Liver (tissue), 8 donors: ENCODE measurements at regions not wholly inside any gene's neighbourhood (a gene's known extent, or its start where the extent isn't known, plus 50 kb on each side); places are given as distances from the start of the nearest gene placed in this dataset.

Experiments
- DNase-seq: peaks from one replicate; pipeline ENCODE4 v3.0.0-alpha.2; 2017; ENCODE audit warnings: low spot score
- H3K27ac ChIP-seq, 2 donors: one replicate each; pipeline ENCODE4 v1.7.0; 2013; ENCODE audit warnings: inconsistent platforms in 2 of 2, low read length in 2 of 2, control low read depth in 1 of 2, low read depth in 1 of 2, mild to moderate bottlenecking in 1 of 2
- H3K27me3 ChIP-seq, 4 donors: one replicate each; pipeline versions ENCODE4 v1.6.1 to v1.7.0; 2013; ENCODE audit warnings: low read length in 3 of 4, inconsistent platforms in 1 of 4, mild to moderate bottlenecking in 1 of 4, moderate library complexity in 1 of 4; ENCODE audit not compliant: control insufficient read depth in 4 of 4, insufficient read depth in 4 of 4
- H3K36me3 ChIP-seq, 4 donors: one replicate each; pipeline versions ENCODE4 v1.6.1 to v1.7.0; 2013; ENCODE audit warnings: low read length in 3 of 4, mild to moderate bottlenecking in 3 of 4, low read depth in 1 of 4, moderate library complexity in 1 of 4; ENCODE audit not compliant: control insufficient read depth in 4 of 4, insufficient read depth in 3 of 4
- H3K4me1 ChIP-seq, 4 donors: one replicate each; pipeline versions ENCODE4 v1.6.1 to v1.7.0; 2013; ENCODE audit warnings: low read length in 3 of 4, mild to moderate bottlenecking in 3 of 4, moderate library complexity in 1 of 4; ENCODE audit not compliant: control insufficient read depth in 4 of 4, insufficient read depth in 4 of 4
- H3K4me3 ChIP-seq, 3 donors: one replicate each; pipeline versions ENCODE4 v1.6.1 to v1.7.0; 2013; ENCODE audit warnings: low read length in 3 of 3, control low read depth in 1 of 3, low read depth in 1 of 3, mild to moderate bottlenecking in 1 of 3
- H3K9ac ChIP-seq, 2 donors: one replicate each; pipeline ENCODE4 v1.7.0; 2013; ENCODE audit warnings: low read length in 2 of 2, mild to moderate bottlenecking in 2 of 2, moderate library complexity in 2 of 2, control low read depth in 1 of 2, low read depth in 1 of 2
- H3K9me3 ChIP-seq, 4 donors: one replicate each; pipeline versions ENCODE4 v1.6.1 to v1.7.0; 2013; ENCODE audit warnings: low read length in 3 of 4; ENCODE audit not compliant: control insufficient read depth in 4 of 4
- EGR1 ChIP-seq, 2 donors: IDR thresholded peaks; 2 replicates each; pipeline ENCODE4 v1.6.1; 2016 to 2018; ENCODE audit warnings: antibody characterized with exemption in 2 of 2, low read depth in 2 of 2
- FOXA1 ChIP-seq: IDR thresholded peaks from 2 replicates; pipeline ENCODE4 v1.6.1; 2016; ENCODE audit warnings: antibody characterized with exemption
- FOXA2 ChIP-seq: IDR thresholded peaks from 2 replicates; pipeline ENCODE4 v1.6.1; 2016; ENCODE audit warnings: antibody characterized with exemption
- GABPA ChIP-seq, 2 donors: IDR thresholded peaks in 1 of 2; conservative IDR thresholded peaks in 1 of 2; 2 replicates each; pipeline ENCODE4 v1.6.1; 2016; ENCODE audit warnings: antibody characterized with exemption in 2 of 2, mild to moderate bottlenecking in 1 of 2, moderate library complexity in 1 of 2
- HNF4A ChIP-seq, 2 donors: conservative IDR thresholded peaks; 2 replicates each; pipeline ENCODE4 v1.6.1; 2016; ENCODE audit warnings: antibody characterized with exemption in 2 of 2, mild to moderate bottlenecking in 2 of 2
- HNF4G ChIP-seq: IDR thresholded peaks from 2 replicates; pipeline ENCODE4 v1.6.1; 2016; ENCODE audit warnings: antibody characterized with exemption
- JUND ChIP-seq, 2 donors: IDR thresholded peaks; 2 replicates each; pipeline ENCODE4 v1.6.1; 2016; ENCODE audit warnings: antibody characterized with exemption in 2 of 2
- NR2F2 ChIP-seq: IDR thresholded peaks from 2 replicates; pipeline ENCODE4 v1.6.1; 2016; ENCODE audit warnings: antibody characterized with exemption
- RAD21 ChIP-seq, 2 donors: IDR thresholded peaks; 2 replicates each; pipeline ENCODE4 v1.6.1; 2016; ENCODE audit warnings: antibody characterized with exemption in 2 of 2, mild to moderate bottlenecking in 2 of 2
- RXRA ChIP-seq, 2 donors: IDR thresholded peaks; 2 replicates each; pipeline ENCODE4 v1.6.1; 2017 to 2018; ENCODE audit warnings: antibody characterized with exemption in 2 of 2, mild to moderate bottlenecking in 1 of 2
- SP1 ChIP-seq: IDR thresholded peaks from 2 replicates; pipeline ENCODE4 v1.6.1; 2018; ENCODE audit warnings: antibody characterized with exemption, mild to moderate bottlenecking
- TAF1 ChIP-seq: conservative IDR thresholded peaks from 2 replicates; pipeline ENCODE4 v1.6.1; 2016; ENCODE audit warnings: antibody characterized with exemption, mild to moderate bottlenecking
- YY1 ChIP-seq: IDR thresholded peaks from 2 replicates; pipeline ENCODE4 v1.6.1; 2016; ENCODE audit warnings: antibody characterized with exemption, mild to moderate bottlenecking
- WGBS: extraction: QIAGEN DNeasy Blood & Tissue Kit; methylation state at CpG from one replicate; pipeline ENCODE4 v1.1.7; 2013; 5-methylcytosine and 5-hydroxymethylcytosine counted together
- TF ChIP-seq, protein P1 (sequence below): IDR thresholded peaks from 2 replicates; pipeline ENCODE4 v1.6.1; 2016; ENCODE audit warnings: antibody characterized with exemption
- TF ChIP-seq, protein P2 (sequence below): IDR thresholded peaks from 2 replicates; pipeline ENCODE4 v1.6.1; 2016; ENCODE audit warnings: antibody characterized with exemption, mild to moderate bottlenecking
- TF ChIP-seq, protein P3 (sequence below): fragments of 150-350 bp; IDR thresholded peaks from 2 replicates; pipeline ENCODE4 v1.5.1; 2017; ENCODE audit warnings: improper control_type of control experiment, low read depth, low read length; ENCODE audit not compliant: missing input control
- donor health status: healthy.
- donor health status: healthy.
- donor health status: healthy.
- donor health status: healthy.
- donor health status: healthy.

DNA sequence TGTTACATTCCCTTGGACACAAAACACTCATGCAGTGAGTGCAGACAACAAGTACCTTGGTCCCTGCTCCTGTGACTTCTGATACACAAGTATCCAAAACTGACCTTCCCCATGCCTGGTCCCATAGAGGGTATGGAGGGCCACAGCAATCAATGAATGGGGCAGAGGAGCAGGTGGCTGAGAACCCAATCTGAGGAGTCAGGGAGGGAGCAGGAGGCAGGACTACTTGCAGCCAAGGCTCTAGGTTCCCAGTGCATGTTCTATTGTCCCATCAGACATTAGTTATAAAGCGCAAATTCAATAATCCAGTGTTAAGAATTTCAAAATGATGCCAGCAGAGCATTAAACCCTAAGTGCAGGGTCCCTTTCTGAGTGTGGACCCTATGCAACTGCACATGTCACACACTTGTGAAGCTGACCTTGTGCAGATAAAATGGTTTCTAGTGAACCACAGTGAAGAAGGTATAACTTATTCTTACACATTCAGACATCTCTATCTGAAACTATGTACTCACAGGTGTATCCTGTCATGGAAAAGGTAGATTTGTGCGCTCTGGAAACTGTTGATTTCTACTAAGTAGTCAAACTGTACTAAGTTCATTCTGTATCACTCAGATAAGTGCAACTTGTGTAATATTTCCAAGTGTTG lies 107.3 kb upstream of the ABI3BP start (continued):
- TF ChIP-seq FOXA2 (no peak), RXRA (IDR thresholded peaks at IDR 0.05) (no peak), YY1 (no peak), EGR1 (IDR thresholded peaks at IDR 0.05; ENCODE audit: low read depth in 2 of 2) (no peak), SP1 (no peak), RAD21 (IDR thresholded peaks at IDR 0.05) (no peak), HNF4A (conservative IDR thresholded peaks at IDR 0.05) (no peak), FOXA1 (no peak), JUND (IDR thresholded peaks at IDR 0.05) (no peak), NR2F2 (no peak), TAF1 (no peak), GABPA (IDR thresholded peaks at IDR 0.05 in 1 of 2, conservative IDR thresholded peaks at IDR 0.05 in 1 of 2) (no peak)
- TF ChIP-seq, protein P1, sequence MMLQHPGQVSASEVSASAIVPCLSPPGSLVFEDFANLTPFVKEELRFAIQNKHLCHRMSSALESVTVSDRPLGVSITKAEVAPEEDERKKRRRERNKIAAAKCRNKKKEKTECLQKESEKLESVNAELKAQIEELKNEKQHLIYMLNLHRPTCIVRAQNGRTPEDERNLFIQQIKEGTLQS, result no peak

DNA sequence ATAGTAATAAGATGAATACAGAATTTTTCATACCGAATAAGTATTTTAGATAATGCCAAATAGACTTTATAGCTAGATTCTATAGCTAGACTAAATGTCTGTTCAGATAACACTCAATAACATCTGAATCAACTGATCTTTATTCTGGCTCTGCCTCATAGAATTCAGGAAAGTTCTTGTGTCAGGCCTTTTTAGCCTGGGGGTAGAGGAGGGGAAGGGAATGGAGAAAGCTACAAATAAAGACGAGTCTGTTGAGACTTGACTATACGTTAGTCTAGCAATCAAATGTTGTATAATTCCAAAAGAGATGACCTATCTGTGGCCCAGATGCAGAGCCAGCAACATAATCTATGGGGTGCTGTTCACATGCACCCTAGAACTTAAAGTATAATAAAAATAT lies 106.6 kb upstream of the ABI3BP start:
- no peak overlapping the region for H3K9ac ChIP-seq
- TF ChIP-seq EGR1 (IDR thresholded peaks at IDR 0.05; ENCODE audit: low read depth in 2 of 2), result no peak
- no peak for TF ChIP-seq RXRA (IDR thresholded peaks at IDR 0.05)
- TF ChIP-seq YY1, result no peak
- TF ChIP-seq, protein P2, sequence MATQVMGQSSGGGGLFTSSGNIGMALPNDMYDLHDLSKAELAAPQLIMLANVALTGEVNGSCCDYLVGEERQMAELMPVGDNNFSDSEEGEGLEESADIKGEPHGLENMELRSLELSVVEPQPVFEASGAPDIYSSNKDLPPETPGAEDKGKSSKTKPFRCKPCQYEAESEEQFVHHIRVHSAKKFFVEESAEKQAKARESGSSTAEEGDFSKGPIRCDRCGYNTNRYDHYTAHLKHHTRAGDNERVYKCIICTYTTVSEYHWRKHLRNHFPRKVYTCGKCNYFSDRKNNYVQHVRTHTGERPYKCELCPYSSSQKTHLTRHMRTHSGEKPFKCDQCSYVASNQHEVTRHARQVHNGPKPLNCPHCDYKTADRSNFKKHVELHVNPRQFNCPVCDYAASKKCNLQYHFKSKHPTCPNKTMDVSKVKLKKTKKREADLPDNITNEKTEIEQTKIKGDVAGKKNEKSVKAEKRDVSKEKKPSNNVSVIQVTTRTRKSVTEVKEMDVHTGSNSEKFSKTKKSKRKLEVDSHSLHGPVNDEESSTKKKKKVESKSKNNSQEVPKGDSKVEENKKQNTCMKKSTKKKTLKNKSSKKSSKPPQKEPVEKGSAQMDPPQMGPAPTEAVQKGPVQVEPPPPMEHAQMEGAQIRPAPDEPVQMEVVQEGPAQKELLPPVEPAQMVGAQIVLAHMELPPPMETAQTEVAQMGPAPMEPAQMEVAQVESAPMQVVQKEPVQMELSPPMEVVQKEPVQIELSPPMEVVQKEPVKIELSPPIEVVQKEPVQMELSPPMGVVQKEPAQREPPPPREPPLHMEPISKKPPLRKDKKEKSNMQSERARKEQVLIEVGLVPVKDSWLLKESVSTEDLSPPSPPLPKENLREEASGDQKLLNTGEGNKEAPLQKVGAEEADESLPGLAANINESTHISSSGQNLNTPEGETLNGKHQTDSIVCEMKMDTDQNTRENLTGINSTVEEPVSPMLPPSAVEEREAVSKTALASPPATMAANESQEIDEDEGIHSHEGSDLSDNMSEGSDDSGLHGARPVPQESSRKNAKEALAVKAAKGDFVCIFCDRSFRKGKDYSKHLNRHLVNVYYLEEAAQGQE, result no peak
- no peak for TF ChIP-seq SP1
- TF ChIP-seq, protein P3, sequence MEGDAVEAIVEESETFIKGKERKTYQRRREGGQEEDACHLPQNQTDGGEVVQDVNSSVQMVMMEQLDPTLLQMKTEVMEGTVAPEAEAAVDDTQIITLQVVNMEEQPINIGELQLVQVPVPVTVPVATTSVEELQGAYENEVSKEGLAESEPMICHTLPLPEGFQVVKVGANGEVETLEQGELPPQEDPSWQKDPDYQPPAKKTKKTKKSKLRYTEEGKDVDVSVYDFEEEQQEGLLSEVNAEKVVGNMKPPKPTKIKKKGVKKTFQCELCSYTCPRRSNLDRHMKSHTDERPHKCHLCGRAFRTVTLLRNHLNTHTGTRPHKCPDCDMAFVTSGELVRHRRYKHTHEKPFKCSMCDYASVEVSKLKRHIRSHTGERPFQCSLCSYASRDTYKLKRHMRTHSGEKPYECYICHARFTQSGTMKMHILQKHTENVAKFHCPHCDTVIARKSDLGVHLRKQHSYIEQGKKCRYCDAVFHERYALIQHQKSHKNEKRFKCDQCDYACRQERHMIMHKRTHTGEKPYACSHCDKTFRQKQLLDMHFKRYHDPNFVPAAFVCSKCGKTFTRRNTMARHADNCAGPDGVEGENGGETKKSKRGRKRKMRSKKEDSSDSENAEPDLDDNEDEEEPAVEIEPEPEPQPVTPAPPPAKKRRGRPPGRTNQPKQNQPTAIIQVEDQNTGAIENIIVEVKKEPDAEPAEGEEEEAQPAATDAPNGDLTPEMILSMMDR, result no peak
- 72% methylated on average over 3 of the region's 3 CpGs for WGBS

DNA sequence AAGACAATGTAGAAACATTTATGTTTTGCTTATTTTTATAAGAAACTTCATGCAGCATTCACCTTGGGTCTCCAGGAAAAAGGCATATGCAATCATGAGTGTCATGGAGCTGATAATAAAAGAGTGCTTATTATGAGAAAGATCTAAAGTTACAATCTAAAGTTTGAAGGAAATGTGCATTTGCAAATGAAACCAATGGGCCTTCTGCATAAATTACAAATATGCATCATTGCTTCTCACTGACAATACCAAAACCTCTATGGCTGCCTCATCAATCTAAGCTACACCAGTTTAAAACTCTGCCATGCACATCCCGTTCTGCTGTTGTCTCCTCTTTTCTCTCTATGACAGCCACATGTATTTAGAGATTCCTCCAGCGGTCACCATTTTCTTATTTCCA lies 103.2 kb upstream of the ABI3BP start:
- TF ChIP-seq HNF4G, result no peak
- no peak for DNase-seq
- Histone ChIP-seq H3K4me3 (no peak overlapping the region), H3K4me1 (no peaks in the 10 kb centered on the region), H3K27ac (no peak overlapping the region), H3K36me3 (no peaks in the 10 kb centered on the region), H3K9ac (no peak overlapping the region), H3K9me3 (peaks cover 0 to 3% (median 0%) of the 10 kb centered on the region in 4 donors), H3K27me3 (peaks cover 0 to 3% (median 0%) of the 10 kb centered on the region in 4 donors)
- 85% methylated on average over 2 of the region's 2 CpGs for WGBS

More for the DNA sequence above, 106.6 kb upstream of the ABI3BP start:
- Histone ChIP-seq H3K4me1 (no peaks in the 10 kb centered on the region), H3K27ac (no peak overlapping the region), H3K4me3 (no peak overlapping the region), H3K9me3 (no peaks in the 10 kb centered on the region), H3K27me3 (peaks cover 0 to 3% (median 0%) of the 10 kb centered on the region in 4 donors), H3K36me3 (no peaks in the 10 kb centered on the region)
- no peak for DNase-seq
